ENCODE measurements at regions not wholly inside any gene's neighbourhood (a gene's known extent, or its start where the extent isn't known, plus 50 kb on each side); places are given as distances from the start of the nearest gene placed in this dataset.

GRCh38 chr1:56024155-56024554, 555.2 kb downstream of the PLPP3 start:
- DNase-seq: no peak

DNA sequence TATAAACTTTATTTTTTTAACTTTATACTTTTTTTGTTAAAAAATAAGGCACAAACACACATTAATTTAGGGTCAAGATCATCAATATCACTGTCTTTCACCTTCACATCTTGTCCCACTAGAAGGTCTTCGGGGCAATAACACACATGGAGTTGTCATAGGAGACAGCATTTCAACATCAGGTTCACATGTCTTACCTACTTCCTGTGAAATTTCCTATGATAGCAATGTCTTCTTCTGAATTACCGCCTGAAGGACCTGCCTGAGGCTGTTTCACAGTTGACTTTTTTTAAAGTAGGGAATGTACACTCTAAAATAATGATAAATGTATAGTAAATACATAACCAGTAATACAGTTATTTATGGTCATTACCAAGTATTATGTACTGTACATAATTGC, 559.4 kb downstream of the PLPP3 start:
- DNase-seq: no peak

GRCh38 chr1:56019472-56019871, 559.9 kb downstream of the PLPP3 start:
- no peak for DNase-seq

DNA sequence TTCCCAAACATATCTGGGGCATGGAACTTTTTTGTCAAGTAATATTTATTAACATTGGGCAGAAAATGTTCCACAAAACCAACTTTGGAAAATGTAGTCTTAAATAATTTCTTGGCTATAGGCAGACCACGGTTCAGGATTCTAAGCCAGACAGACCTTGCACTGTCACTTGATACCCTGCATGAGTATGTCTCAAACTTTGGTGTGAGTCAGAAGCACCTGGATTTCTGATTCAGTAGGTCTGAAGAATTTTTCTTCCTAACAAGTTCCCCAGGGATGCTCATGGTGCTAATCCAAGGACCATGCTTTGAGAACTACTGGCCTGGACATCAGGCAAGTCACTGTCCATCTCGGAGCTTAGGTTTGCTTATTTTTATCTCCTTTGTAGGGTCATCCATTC, 562.0 kb downstream of the PLPP3 start:
- DNase-seq: no peak

- no peak for DNase-seq
These were observed 575.5 kb downstream of the PLPP3 start for GRCh38 chr1:56003846-56004245.

DNA sequence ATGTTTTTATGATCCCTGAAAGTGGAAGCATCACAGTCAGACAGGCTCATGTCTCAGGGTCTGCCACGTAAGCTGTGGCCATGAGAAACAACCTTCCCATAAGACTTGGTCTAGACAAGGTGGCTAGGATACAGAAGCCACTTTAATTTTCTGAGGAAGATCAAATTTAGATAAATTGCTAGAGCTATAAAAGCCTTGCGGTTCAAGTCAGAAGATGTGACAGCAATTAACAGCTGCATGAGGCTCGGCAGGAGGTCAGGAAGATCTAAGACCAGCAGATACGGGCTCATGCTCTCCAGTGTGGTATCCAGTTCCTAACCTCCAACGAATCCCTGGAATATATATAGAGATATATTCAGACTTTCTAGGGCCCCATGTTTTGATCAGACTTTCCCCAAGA, 577.1 kb downstream of the PLPP3 start:
- no peak for DNase-seq

DNA sequence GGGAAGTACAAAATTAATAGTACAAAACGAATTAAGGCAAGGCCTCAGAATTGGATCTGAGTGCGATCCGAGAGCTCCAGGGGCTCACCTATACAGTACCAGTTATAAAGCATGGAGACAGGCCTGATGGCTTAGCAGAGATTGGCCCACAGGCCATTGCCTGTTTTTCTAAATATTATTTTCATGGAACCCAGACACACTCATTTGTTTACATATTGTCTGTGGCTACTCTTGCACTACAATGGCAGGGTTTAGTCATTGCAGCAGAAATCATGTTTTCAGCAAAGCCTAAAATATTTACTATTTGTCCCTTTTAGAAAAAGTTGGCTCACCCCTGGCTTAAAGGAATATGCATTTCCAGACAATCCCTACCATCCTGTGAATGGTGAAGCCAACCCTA, 578.9 kb downstream of the PLPP3 start:
- DNase-seq: no peak

- no peak for DNase-seq
These were observed 581.8 kb downstream of the PLPP3 start for GRCh38 chr1:55997536-55997935.

- no peak for DNase-seq
These were observed 585.6 kb downstream of the PLPP3 start for GRCh38 chr1:55993646-55994318.

GRCh38 chr1:55990007-55990406, 589.4 kb downstream of the PLPP3 start:
- DNase-seq: no peak

DNA sequence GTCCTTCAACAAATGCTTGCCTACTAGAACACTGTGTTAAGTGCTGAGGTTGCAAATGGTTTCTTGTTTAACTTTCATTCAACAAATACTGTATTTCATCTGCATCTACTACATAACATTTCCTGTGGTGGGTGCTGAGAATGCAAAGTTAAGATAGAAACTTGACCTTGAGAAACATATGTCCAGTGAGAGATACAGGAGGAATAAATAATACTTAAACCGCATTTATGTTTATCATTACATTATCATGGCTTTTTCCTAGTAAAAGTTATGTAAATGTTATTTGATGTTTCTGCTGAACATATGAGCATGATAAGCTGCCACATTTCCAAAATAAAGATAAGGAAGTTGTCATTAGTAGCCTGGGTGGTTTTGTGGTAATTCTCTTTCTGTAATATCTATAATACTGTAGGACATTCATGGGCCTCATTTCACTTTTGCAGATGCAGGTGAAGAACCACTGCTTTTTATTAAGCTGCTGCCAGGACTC, 590.4 kb downstream of the PLPP3 start:
- DNase-seq: no peak

- DNase-seq: no peak
These were observed 591.7 kb downstream of the PLPP3 start for GRCh38 chr1:55987491-55988249.

GRCh38 chr1:55986003-55986402, 593.4 kb downstream of the PLPP3 start:
- DNase-seq: no peak

GRCh38 chr1:55981010-55981650, 598.2 kb downstream of the PLPP3 start:
- no peak for DNase-seq

DNA sequence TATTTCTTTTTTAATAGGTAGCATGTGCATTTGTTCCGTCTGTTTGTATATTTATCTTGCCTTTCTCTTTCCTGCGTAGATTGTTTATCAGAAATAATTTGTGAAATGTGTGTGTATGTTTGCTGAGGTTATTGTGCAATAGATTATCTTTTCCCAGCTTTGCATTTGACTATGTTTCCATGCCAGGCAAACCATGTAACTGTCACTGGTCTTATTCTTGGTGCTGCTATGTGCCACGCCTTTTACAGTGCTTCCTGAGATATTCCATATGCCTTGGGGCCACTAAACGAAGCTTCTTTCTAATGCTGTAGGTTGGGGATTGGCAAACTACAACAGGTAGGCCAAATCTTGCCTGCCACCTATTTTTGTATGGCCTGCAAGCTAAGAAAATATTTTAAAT, 598.8 kb downstream of the PLPP3 start:
- DNase-seq: no peak

DNA sequence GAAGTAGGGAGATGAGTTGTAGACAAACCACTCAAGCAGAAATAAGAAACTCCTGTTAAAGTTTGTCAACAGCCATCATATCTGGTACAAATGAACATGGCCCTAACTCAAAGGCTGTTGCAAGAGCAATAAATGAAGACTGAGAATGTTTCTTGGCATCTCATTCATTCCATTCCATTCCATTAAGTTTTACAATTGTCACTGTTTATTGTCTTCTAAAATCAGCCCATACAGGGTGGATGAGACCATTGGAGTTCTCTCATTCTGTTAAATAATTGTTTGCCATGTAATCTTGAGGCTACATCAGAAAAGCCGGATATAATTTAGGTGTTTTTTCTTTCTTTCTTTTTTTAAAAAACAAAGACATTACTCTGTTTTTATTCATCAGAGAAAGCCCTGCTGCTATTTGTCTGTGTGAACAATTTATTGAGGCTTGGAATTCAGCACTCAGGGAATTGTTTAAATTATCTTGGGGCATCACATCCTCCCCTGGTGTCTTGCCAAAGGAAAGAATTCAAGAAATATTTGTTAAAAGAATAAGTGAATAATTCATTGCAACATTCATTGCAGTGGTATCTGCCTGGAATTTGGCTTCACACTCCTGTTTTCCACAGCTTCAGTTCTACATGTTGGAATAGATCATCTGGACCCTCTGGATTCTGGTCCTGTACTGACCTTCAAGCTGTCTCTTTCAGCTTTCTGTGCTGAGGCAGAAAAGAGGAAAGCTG, 604.5 kb downstream of the PLPP3 start:
- DNase-seq: no peak

- DNase-seq: no peak
These were observed 608.7 kb downstream of the PLPP3 start for GRCh38 chr1:55970526-55971110.

DNA sequence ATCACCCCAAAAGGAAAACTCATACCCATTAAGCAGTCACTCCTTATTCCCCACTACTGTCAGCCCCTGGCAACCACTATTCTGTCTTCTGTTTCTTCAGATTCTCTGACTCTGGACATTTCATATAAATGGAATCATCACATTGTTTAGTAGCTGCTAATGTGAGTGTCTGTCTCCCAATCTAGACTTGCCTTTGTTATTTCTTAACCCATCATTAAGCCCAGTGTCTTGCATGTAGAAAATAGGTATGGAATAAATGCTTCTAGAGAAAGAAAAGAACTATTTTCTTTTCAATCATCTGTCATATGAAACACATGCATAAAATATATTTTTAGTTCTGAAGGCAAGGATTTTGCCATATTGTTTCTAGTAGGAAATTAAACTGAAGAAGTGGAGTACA, 610.0 kb downstream of the PLPP3 start:
- no peak for DNase-seq

DNA sequence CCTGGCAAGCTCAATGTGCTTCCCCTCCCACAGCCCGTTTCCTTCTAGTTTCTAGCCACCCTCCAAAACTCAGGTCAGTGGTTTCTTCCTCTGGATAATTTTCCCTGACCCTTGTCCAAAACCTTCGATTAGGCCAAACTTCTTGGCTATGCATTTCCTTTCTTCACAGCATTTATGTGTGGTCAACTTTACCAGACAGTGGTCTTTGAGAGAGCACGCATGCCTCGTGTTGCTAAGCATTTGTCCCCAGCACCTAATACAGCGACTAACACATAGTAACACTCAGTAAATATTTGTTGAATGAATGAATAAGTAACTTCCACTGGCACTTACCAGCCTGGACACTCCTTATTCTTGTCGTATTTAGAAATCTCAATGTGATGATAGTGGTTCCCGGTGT, 610.7 kb downstream of the PLPP3 start:
- no peak for DNase-seq

GRCh38 chr1:55965981-55966461, 613.3 kb downstream of the PLPP3 start:
- DNase-seq: no peak

- no peak for DNase-seq
These were observed 616.9 kb downstream of the PLPP3 start for GRCh38 chr1:55962472-55962871.

DNA sequence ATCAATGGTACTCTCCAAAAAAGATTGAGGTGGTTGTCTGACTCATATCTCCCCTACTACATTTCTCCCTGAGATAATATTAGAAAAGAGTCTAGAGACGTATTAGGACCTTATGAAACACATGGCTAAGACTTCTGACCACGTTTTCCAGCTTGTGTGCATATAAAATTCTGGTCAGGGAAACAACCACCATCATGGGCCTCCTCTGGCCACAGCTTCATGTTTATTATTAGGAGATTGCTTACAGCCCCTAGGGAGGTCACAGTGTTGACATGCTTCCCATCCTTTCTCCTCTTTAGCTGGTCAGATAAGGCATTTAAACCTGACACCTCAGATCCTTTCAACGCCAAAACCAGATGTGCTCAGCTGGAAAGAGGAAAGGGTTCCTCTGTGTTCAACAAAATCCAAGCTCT, 620.2 kb downstream of the PLPP3 start:
- no peak for DNase-seq

GRCh38 chr1:55958498-55958897, 620.9 kb downstream of the PLPP3 start:
- DNase-seq: no peak
